Cerebellar nuclear complex (tissue), 1 donor: ENCODE measurements at regions not wholly inside any gene's neighbourhood (a gene's known extent, or its start where the extent isn't known, plus 50 kb on each side); places are given as distances from the start of the nearest gene placed in this dataset.
"Not testable (repeated sequence)": the region's sequence is repeated elsewhere in the genome, so short reads cannot be mapped to it uniquely, and the experiment has no call there.

Experiments
- DNase-seq, 2 experiments: peaks; one replicate each; lab custom pipeline; 2025; lab: John Stamatoyannopoulos, UW

GRCh38 chr3:176068750-176069149 is 1128.5 kb downstream of the TBL1XR1 start:
- DNase-seq, result no peak

GRCh38 chr3:176058856-176059255 is 1138.4 kb downstream of the TBL1XR1 start:
- DNase-seq, result no peak

GRCh38 chr3:176055836-176056235 is 1141.4 kb downstream of the TBL1XR1 start:
- DNase-seq, result no peak

- DNase-seq, result no peak
These were observed 1145.5 kb downstream of the TBL1XR1 start for GRCh38 chr3:176051766-176052165.

GRCh38 chr3:176046703-176047102 is 1150.6 kb downstream of the TBL1XR1 start:
- no peak for DNase-seq

- no peak for DNase-seq
These were observed 1155.5 kb downstream of the TBL1XR1 start for GRCh38 chr3:176041812-176042211.

GRCh38 chr3:176041185-176041584 is 1156.1 kb downstream of the TBL1XR1 start:
- DNase-seq, result no peak

- no peak for DNase-seq
These were observed 1159.6 kb downstream of the TBL1XR1 start for GRCh38 chr3:176037636-176038035.

- no peak for DNase-seq
These were observed 1165.2 kb downstream of the TBL1XR1 start for GRCh38 chr3:176032043-176032442.

GRCh38 chr3:176016203-176016602 is 1157.1 kb downstream of the NAALADL2 start:
- DNase-seq, result not testable (repeated sequence)

GRCh38 chr3:176015228-176015627 is 1156.1 kb downstream of the NAALADL2 start:
- not testable (repeated sequence) for DNase-seq

GRCh38 chr3:176009256-176009655 is 1150.1 kb downstream of the NAALADL2 start:
- DNase-seq, result no peak

- DNase-seq, result no peak
These were observed 1146.4 kb downstream of the NAALADL2 start for GRCh38 chr3:176005564-176005963.

GRCh38 chr3:175989161-175989560 is 1130.0 kb downstream of the NAALADL2 start:
- DNase-seq, result no peak

GRCh38 chr3:175988401-175988800 is 1129.3 kb downstream of the NAALADL2 start:
- no peak for DNase-seq

- no peak for DNase-seq
These were observed 1126.6 kb downstream of the NAALADL2 start for GRCh38 chr3:175985781-175986180.

- no peak for DNase-seq
These were observed 1124.2 kb downstream of the NAALADL2 start for GRCh38 chr3:175983379-175983778.

GRCh38 chr3:175980486-175981090 is 1121.5 kb downstream of the NAALADL2 start:
- DNase-seq, result no peak

GRCh38 chr3:175977968-175978752 is 1119.0 kb downstream of the NAALADL2 start:
- no peak for DNase-seq

GRCh38 chr3:175969456-175969855 is 1110.3 kb downstream of the NAALADL2 start:
- no peak for DNase-seq

GRCh38 chr3:175965036-175965435 is 1105.9 kb downstream of the NAALADL2 start:
- no peak for DNase-seq

GRCh38 chr3:175957427-175957826 is 1098.3 kb downstream of the NAALADL2 start:
- no peak for DNase-seq

GRCh38 chr3:175956964-175957363 is 1097.8 kb downstream of the NAALADL2 start:
- DNase-seq, result no peak
